ENCODE measurements at regions not wholly inside any gene's neighbourhood (a gene's known extent, or its start where the extent isn't known, plus 50 kb on each side); places are given as distances from the start of the nearest gene placed in this dataset.

GRCh38 chr14:106812788-106813476 is 1286.5 kb downstream of the TMEM121 start:
- H2AFZ ChIP-seq (ENCODE audit: insufficient read depth, low read depth, low read length, poor library complexity, severe bottlenecking) = no peak overlapping the region
- intact Hi-C loops (cut with micrococcal nuclease) = no loop called here
- H3K4me1 ChIP-seq (ENCODE audit: control insufficient read depth in 2 of 2, insufficient read depth in 2 of 2, low read length in 2 of 2) = peaks cover 7 to 9% of the 10 kb centered on the region in 2 donors
- peaks cover 11% of the 10 kb centered on the region for H3K4me1 Mint-ChIP-seq
- H3K9me3 Mint-ChIP-seq (ENCODE audit: insufficient read depth) = no peaks in the 10 kb centered on the region
- no peaks in the 10 kb centered on the region for H3K27me3 ChIP-seq (replicated peaks in 1 of 4; ENCODE audit: control extremely low read depth in 1 of 4, control insufficient read depth in 3 of 4, insufficient read depth in 4 of 4, low read length in 3 of 4)
- no peak overlapping the region for H3K4me2 ChIP-seq (replicated peaks; ENCODE audit: low read depth, low read length, poor library complexity, severe bottlenecking)
- 93% methylated on average over 36 of the region's 37 CpGs for WGBS (ENCODE audit: insufficient coverage)
- no peak for ATAC-seq (ENCODE audit: low read depth)
- no peaks in the 10 kb centered on the region for H3K27me3 Mint-ChIP-seq
- H3K36me3 ChIP-seq (replicated peaks in 1 of 2; ENCODE audit: control extremely low read depth in 1 of 2, control insufficient read depth in 1 of 2, extremely low read depth in 1 of 2, insufficient read depth in 2 of 2, low read length in 1 of 2) = no peaks in the 10 kb centered on the region
- ChIA-PET CTCF (interaction anchor here (1.7 to 2.9 kb wide), 2 partner anchors 18 to 60 kb away, joined by 4 to 10 read pairs; no protein-coding TSS in a partner anchor), POLR2A (no interaction called here)
- H3K9me3 ChIP-seq (ENCODE audit: control extremely low read depth in 1 of 3, control insufficient read depth in 2 of 3, insufficient read depth in 1 of 3, low read length in 2 of 3) = no peaks in the 10 kb centered on the region
- TF ChIP-seq CTCF (IDR thresholded peaks at IDR 0.05) = no peak
- TF ChIP-seq EZH2 (IDR thresholded peaks at IDR 0.05; ENCODE audit: borderline replicate concordance, insufficient read depth, low read depth, low read length, poor library complexity, severe bottlenecking) = no peak
- H3K79me2 ChIP-seq (ENCODE audit: control insufficient read depth, insufficient read depth, low read length) = no peaks in the 10 kb centered on the region
- H3K9ac ChIP-seq (ENCODE audit: low read length) = no peak overlapping the region
- H4K20me1 ChIP-seq (ENCODE audit: control insufficient read depth, insufficient read depth, low read length, poor library complexity, severe bottlenecking) = no peaks in the 10 kb centered on the region
- no peak overlapping the region for H3K4me3 ChIP-seq (ENCODE audit: control extremely low read depth in 1 of 5, extremely low read depth in 1 of 5, insufficient read depth in 1 of 5, low read depth in 2 of 5, low read length in 4 of 5)
- no peak overlapping the region for H3K27ac Mint-ChIP-seq
- H3K4me3 Mint-ChIP-seq = no peak overlapping the region
- H3K27ac ChIP-seq (ENCODE audit: low read length in 2 of 2) = no peak overlapping the region
- no peak for DNase-seq

DNA sequence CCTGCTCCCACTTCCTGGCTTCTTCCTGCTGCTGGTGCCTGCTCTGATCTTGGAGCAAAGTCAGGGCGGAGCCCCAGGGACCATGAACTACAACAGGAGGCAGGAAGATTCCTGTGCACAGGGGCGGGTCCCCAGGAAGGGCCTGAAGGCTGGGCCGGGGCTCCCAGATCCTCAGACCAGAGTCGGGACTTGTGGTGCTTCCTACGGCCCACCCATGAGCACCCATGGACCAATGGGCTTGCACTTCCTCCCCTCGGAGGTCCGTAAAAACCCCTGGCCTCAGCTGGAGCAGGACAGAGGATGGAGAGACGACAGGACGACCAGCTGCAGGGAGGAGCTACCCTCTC is 1287.1 kb downstream of the TMEM121 start:
- ChIA-PET POLR2A (no interaction called here), CTCF (interaction anchor here (1.7 to 2.9 kb wide), 2 partner anchors 17 to 60 kb away, joined by 4 to 10 read pairs; no protein-coding TSS in a partner anchor)
- 92% methylated on average over 8 of the region's 9 CpGs for WGBS (ENCODE audit: insufficient coverage)

More for the DNA sequence above, 1287.1 kb downstream of the TMEM121 start:
- TF ChIP-seq CTCF (IDR thresholded peaks at IDR 0.05) (no peak), EZH2 (IDR thresholded peaks at IDR 0.05; ENCODE audit: borderline replicate concordance, insufficient read depth, low read depth, low read length, poor library complexity, severe bottlenecking) (no peak)
- Histone ChIP-seq H3K27ac (ENCODE audit: low read length in 2 of 2) (no peak overlapping the region), H3K4me1 (ENCODE audit: control insufficient read depth in 2 of 2, insufficient read depth in 2 of 2, low read length in 2 of 2) (peaks cover 7 to 9% of the 10 kb centered on the region in 2 donors), H4K20me1 (ENCODE audit: control insufficient read depth, insufficient read depth, low read length, poor library complexity, severe bottlenecking) (no peaks in the 10 kb centered on the region), H3K27me3 (replicated peaks in 1 of 4; ENCODE audit: control extremely low read depth in 1 of 4, control insufficient read depth in 3 of 4, insufficient read depth in 4 of 4, low read length in 3 of 4) (no peaks in the 10 kb centered on the region), H3K4me2 (replicated peaks; ENCODE audit: low read depth, low read length, poor library complexity, severe bottlenecking) (no peak overlapping the region), H3K9me3 (ENCODE audit: control extremely low read depth in 1 of 3, control insufficient read depth in 2 of 3, insufficient read depth in 1 of 3, low read length in 2 of 3) (no peaks in the 10 kb centered on the region), H3K79me2 (ENCODE audit: control insufficient read depth, insufficient read depth, low read length) (no peaks in the 10 kb centered on the region), H3K4me3 (ENCODE audit: control extremely low read depth in 1 of 5, extremely low read depth in 1 of 5, insufficient read depth in 1 of 5, low read depth in 2 of 5, low read length in 4 of 5) (no peak overlapping the region), H3K36me3 (replicated peaks in 1 of 2; ENCODE audit: control extremely low read depth in 1 of 2, control insufficient read depth in 1 of 2, extremely low read depth in 1 of 2, insufficient read depth in 2 of 2, low read length in 1 of 2) (no peaks in the 10 kb centered on the region), H3K9ac (ENCODE audit: low read length) (no peak overlapping the region), H2AFZ (ENCODE audit: insufficient read depth, low read depth, low read length, poor library complexity, severe bottlenecking) (no peak overlapping the region)
- Mint-ChIP-seq H3K27me3 (no peaks in the 10 kb centered on the region), H3K27ac (no peak overlapping the region), H3K4me3 (no peak overlapping the region), H3K4me1 (peaks cover 11% of the 10 kb centered on the region), H3K9me3 (ENCODE audit: insufficient read depth) (no peaks in the 10 kb centered on the region)
- DNase-seq (no peak), ATAC-seq (ENCODE audit: low read depth) (no peak)
- intact Hi-C loops (cut with micrococcal nuclease) = no loop called here
